ENCODE measurements at regions not wholly inside any gene's neighbourhood (a gene's known extent, or its start where the extent isn't known, plus 50 kb on each side); places are given as distances from the start of the nearest gene placed in this dataset.

- H3F3A ChIP-seq (ENCODE audit: control insufficient read depth, insufficient read depth) = no peaks in the 10 kb centered on the region
Observed at GRCh38 chr11:106442032-106442431, 364.6 kb downstream of the AASDHPPT start.

GRCh38 chr11:106446302-106446701, 368.8 kb downstream of the AASDHPPT start:
- Histone ChIP-seq H3K4me3 (ENCODE audit: low read length) (no peak overlapping the region), H3K27ac (ENCODE audit: low read depth, low read length) (no peak overlapping the region), H3K79me2 (ENCODE audit: control insufficient read depth, low read length) (no peaks in the 10 kb centered on the region), H3F3A (ENCODE audit: control insufficient read depth, insufficient read depth) (no peaks in the 10 kb centered on the region), H3K9me3 (ENCODE audit: control insufficient read depth, insufficient read depth, low read length) (no peaks in the 10 kb centered on the region), H4K20me1 (ENCODE audit: control insufficient read depth, insufficient read depth, low read depth, low read length) (no peaks in the 10 kb centered on the region), H3K4me2 (ENCODE audit: low read length) (no peak overlapping the region), H3K36me3 (ENCODE audit: control insufficient read depth, low read length) (no peaks in the 10 kb centered on the region), H3K9me2 (replicated peaks; ENCODE audit: control insufficient read depth, low read length) (no peaks in the 10 kb centered on the region), H3K27me3 (ENCODE audit: control insufficient read depth, low read length) (no peaks in the 10 kb centered on the region), H3K4me1 (ENCODE audit: control insufficient read depth, low read length) (no peaks in the 10 kb centered on the region)
- TF ChIP-seq EZH2phosphoT487 (IDR thresholded peaks at IDR 0.05; ENCODE audit: borderline replicate concordance, low read length) (no peak), CTCF (IDR thresholded peaks at IDR 0.05; ENCODE audit: low read depth, low read length, poor library complexity, severe bottlenecking) (no peak)

More at GRCh38 chr11:106442032-106442431, 364.6 kb downstream of the AASDHPPT start:
- Histone ChIP-seq H3K9me2 (replicated peaks; ENCODE audit: control insufficient read depth, low read length) (no peaks in the 10 kb centered on the region), H3K4me1 (ENCODE audit: control insufficient read depth, low read length) (no peaks in the 10 kb centered on the region), H3K4me2 (ENCODE audit: low read length) (no peak overlapping the region), H4K20me1 (ENCODE audit: control insufficient read depth, insufficient read depth, low read depth, low read length) (no peaks in the 10 kb centered on the region), H3K4me3 (ENCODE audit: low read length) (no peak overlapping the region), H3K36me3 (ENCODE audit: control insufficient read depth, low read length) (no peaks in the 10 kb centered on the region), H3K27me3 (ENCODE audit: control insufficient read depth, low read length) (no peaks in the 10 kb centered on the region), H3K79me2 (ENCODE audit: control insufficient read depth, low read length) (no peaks in the 10 kb centered on the region), H3K9me3 (ENCODE audit: control insufficient read depth, insufficient read depth, low read length) (no peaks in the 10 kb centered on the region), H3K27ac (ENCODE audit: low read depth, low read length) (no peak overlapping the region)
- TF ChIP-seq CTCF (IDR thresholded peaks at IDR 0.05; ENCODE audit: low read depth, low read length, poor library complexity, severe bottlenecking) (no peak), EZH2phosphoT487 (IDR thresholded peaks at IDR 0.05; ENCODE audit: borderline replicate concordance, low read length) (no peak)

- no peak overlapping the region for H3K4me2 ChIP-seq (ENCODE audit: low read length)
Observed at GRCh38 chr11:106446955-106447354, 369.5 kb downstream of the AASDHPPT start.

More at GRCh38 chr11:106446955-106447354, 369.5 kb downstream of the AASDHPPT start:
- Histone ChIP-seq H3K27ac (ENCODE audit: low read depth, low read length) (no peak overlapping the region), H3K4me3 (ENCODE audit: low read length) (no peak overlapping the region), H3K4me1 (ENCODE audit: control insufficient read depth, low read length) (no peaks in the 10 kb centered on the region), H3K79me2 (ENCODE audit: control insufficient read depth, low read length) (no peaks in the 10 kb centered on the region), H3K9me3 (ENCODE audit: control insufficient read depth, insufficient read depth, low read length) (no peaks in the 10 kb centered on the region), H3K36me3 (ENCODE audit: control insufficient read depth, low read length) (no peaks in the 10 kb centered on the region), H4K20me1 (ENCODE audit: control insufficient read depth, insufficient read depth, low read depth, low read length) (no peaks in the 10 kb centered on the region), H3K9me2 (replicated peaks; ENCODE audit: control insufficient read depth, low read length) (no peaks in the 10 kb centered on the region), H3F3A (ENCODE audit: control insufficient read depth, insufficient read depth) (no peaks in the 10 kb centered on the region), H3K27me3 (ENCODE audit: control insufficient read depth, low read length) (no peaks in the 10 kb centered on the region)
- TF ChIP-seq CTCF (IDR thresholded peaks at IDR 0.05; ENCODE audit: low read depth, low read length, poor library complexity, severe bottlenecking) = no peak
- no peak for TF ChIP-seq EZH2phosphoT487 (IDR thresholded peaks at IDR 0.05; ENCODE audit: borderline replicate concordance, low read length)
